ENCODE measurements at regions not wholly inside any gene's neighbourhood (a gene's known extent, or its start where the extent isn't known, plus 50 kb on each side); places are given as distances from the start of the nearest gene placed in this dataset.
A peak's percentile ranks its signal among the peaks of the same experiment; 100 is the strongest.

DNA sequence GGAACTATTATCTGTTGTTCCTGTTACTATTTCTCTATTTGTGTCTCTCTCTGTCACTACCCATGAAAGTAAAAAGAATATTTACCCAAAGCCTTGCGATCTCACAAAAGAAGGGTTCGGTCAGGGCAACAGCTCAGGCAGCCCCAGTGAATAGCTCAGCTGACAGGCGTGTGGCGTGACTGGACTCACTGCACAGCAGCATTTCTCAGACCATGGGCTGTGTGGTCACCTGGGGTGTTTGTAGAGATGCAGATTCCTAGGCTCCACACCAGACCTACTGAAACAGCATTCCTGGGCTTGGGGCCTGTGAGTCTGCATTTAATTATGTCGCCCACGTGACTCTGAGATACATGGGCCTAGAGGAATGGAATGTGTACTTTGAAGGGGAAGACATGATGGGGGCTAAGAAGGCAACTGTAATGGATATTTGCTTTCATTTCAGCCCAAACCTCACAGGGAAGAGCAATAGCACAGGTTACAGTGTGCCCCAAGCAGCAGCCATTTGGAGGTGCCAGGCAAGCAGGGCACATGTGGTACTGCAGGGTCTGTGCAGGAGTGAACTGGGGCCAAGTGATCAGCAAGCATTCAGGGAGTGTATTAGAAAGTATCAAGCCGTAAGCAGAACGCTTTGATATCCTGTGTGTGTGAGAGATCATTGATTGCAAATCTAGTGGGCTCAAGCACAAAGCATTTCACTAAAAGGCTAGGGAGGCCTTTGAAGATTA is 90.4 kb upstream of the RBMS1 start:
- H3K27me3 ChIP-seq (ENCODE audit: insufficient read depth, poor library complexity, severe bottlenecking): no peaks in the 10 kb centered on the region
- no peak overlapping the region for H3K27ac ChIP-seq (replicated peaks)
- no peak overlapping the region for H3K4me3 ChIP-seq (replicated peaks; ENCODE audit: insufficient read depth, low read length)
- TF ChIP-seq, protein P1, sequence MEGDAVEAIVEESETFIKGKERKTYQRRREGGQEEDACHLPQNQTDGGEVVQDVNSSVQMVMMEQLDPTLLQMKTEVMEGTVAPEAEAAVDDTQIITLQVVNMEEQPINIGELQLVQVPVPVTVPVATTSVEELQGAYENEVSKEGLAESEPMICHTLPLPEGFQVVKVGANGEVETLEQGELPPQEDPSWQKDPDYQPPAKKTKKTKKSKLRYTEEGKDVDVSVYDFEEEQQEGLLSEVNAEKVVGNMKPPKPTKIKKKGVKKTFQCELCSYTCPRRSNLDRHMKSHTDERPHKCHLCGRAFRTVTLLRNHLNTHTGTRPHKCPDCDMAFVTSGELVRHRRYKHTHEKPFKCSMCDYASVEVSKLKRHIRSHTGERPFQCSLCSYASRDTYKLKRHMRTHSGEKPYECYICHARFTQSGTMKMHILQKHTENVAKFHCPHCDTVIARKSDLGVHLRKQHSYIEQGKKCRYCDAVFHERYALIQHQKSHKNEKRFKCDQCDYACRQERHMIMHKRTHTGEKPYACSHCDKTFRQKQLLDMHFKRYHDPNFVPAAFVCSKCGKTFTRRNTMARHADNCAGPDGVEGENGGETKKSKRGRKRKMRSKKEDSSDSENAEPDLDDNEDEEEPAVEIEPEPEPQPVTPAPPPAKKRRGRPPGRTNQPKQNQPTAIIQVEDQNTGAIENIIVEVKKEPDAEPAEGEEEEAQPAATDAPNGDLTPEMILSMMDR (IDR thresholded peaks at IDR 0.05; ENCODE audit: insufficient read depth, low read length): no peak
- TF ChIP-seq, protein P2, sequence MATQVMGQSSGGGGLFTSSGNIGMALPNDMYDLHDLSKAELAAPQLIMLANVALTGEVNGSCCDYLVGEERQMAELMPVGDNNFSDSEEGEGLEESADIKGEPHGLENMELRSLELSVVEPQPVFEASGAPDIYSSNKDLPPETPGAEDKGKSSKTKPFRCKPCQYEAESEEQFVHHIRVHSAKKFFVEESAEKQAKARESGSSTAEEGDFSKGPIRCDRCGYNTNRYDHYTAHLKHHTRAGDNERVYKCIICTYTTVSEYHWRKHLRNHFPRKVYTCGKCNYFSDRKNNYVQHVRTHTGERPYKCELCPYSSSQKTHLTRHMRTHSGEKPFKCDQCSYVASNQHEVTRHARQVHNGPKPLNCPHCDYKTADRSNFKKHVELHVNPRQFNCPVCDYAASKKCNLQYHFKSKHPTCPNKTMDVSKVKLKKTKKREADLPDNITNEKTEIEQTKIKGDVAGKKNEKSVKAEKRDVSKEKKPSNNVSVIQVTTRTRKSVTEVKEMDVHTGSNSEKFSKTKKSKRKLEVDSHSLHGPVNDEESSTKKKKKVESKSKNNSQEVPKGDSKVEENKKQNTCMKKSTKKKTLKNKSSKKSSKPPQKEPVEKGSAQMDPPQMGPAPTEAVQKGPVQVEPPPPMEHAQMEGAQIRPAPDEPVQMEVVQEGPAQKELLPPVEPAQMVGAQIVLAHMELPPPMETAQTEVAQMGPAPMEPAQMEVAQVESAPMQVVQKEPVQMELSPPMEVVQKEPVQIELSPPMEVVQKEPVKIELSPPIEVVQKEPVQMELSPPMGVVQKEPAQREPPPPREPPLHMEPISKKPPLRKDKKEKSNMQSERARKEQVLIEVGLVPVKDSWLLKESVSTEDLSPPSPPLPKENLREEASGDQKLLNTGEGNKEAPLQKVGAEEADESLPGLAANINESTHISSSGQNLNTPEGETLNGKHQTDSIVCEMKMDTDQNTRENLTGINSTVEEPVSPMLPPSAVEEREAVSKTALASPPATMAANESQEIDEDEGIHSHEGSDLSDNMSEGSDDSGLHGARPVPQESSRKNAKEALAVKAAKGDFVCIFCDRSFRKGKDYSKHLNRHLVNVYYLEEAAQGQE (IDR thresholded peaks at IDR 0.05; ENCODE audit: insufficient replicate concordance, low read depth): no peak
- TF ChIP-seq GABPA (IDR thresholded peaks at IDR 0.05; ENCODE audit: low read depth) (no peak), SPI1 (IDR thresholded peaks at IDR 0.05; ENCODE audit: borderline replicate concordance, low read depth) (no peak), POLR2AphosphoS5 (IDR thresholded peaks at IDR 0.05; ENCODE audit: low read depth) (no peak)
- DNase-seq (ENCODE audit: low read depth in 1 of 2, low spot score in 1 of 2): no peak

GRCh38 chr2:160584972-160585494 is 91.4 kb upstream of the RBMS1 start:
- TF ChIP-seq, protein P2 (IDR thresholded peaks at IDR 0.05; ENCODE audit: insufficient replicate concordance, low read depth): no peak
- no peak for TF ChIP-seq POLR2AphosphoS5 (IDR thresholded peaks at IDR 0.05; ENCODE audit: low read depth)

GRCh38 chr2:160590664-160591063 is 97.1 kb upstream of the RBMS1 start:
- peak in 1 of 2 experiments; percentile 37 for DNase-seq (ENCODE audit: low read depth in 1 of 2, low spot score in 1 of 2)

More at GRCh38 chr2:160584972-160585494, 91.4 kb upstream of the RBMS1 start:
- H3K4me3 ChIP-seq (replicated peaks; ENCODE audit: insufficient read depth, low read length): no peak overlapping the region
- H3K27ac ChIP-seq (replicated peaks): no peak overlapping the region
- H3K27me3 ChIP-seq (ENCODE audit: insufficient read depth, poor library complexity, severe bottlenecking): no peaks in the 10 kb centered on the region
- DNase-seq (ENCODE audit: low read depth in 1 of 2, low spot score in 1 of 2): no peak

More at GRCh38 chr2:160590664-160591063, 97.1 kb upstream of the RBMS1 start:
- no peaks in the 10 kb centered on the region for H3K27me3 ChIP-seq (ENCODE audit: insufficient read depth, poor library complexity, severe bottlenecking)
- no peak for TF ChIP-seq POLR2AphosphoS5 (IDR thresholded peaks at IDR 0.05; ENCODE audit: low read depth)
- TF ChIP-seq, protein P2 (IDR thresholded peaks at IDR 0.05; ENCODE audit: insufficient replicate concordance, low read depth): no peak
- TF ChIP-seq GABPA (IDR thresholded peaks at IDR 0.05; ENCODE audit: low read depth): no peak
- TF ChIP-seq, protein P1 (IDR thresholded peaks at IDR 0.05; ENCODE audit: insufficient read depth, low read length): no peak
- TF ChIP-seq SPI1 (IDR thresholded peaks at IDR 0.05; ENCODE audit: borderline replicate concordance, low read depth): no peak
- H3K27ac ChIP-seq (replicated peaks): peak overlapping the region; percentile 27
- H3K4me3 ChIP-seq (replicated peaks; ENCODE audit: insufficient read depth, low read length): no peak overlapping the region
